Activated T-cell treated with anti-CD3 and anti-CD28 coated beads, Interleukin-2, amount 50 U/mL, for 48 hours (primary cell): ENCODE measurements at regions not wholly inside any gene's neighbourhood (a gene's known extent, or its start where the extent isn't known, plus 50 kb on each side); places are given as distances from the start of the nearest gene placed in this dataset.

Experiments used
- DNase-seq, 2 experiments: peaks; one replicate each; pipeline ENCODE4 v3.0.0-alpha.2; 2020

GRCh38 chr6:169165561-169166300 lies 87.9 kb downstream of the THBS2 start:
- DNase-seq, result no peak

DNA sequence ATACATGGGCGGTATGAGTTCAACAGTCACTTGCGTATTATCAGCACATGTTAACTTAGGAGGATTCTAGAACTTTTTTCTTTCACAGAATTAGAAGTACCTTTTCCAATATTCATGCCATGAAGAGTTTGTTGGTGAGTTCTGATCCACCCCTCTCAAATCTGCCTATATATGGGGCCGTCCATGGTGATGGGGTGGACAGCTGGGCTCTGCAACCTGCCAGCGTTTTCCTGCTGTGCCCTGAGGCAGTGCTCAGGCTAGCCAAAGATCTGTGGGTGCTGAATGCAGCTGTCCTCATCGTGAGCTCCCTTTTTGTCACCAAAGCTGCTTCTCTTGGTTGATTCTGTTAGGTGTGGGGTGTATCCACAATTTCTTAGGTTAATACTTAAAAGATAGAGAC lies 88.7 kb downstream of the THBS2 start:
- DNase-seq, result no peak

- DNase-seq, result no peak
Observed at GRCh38 chr6:169164451-169164850, 89.2 kb downstream of the THBS2 start.

GRCh38 chr6:169163411-169163901 lies 90.2 kb downstream of the THBS2 start:
- no peak for DNase-seq

DNA sequence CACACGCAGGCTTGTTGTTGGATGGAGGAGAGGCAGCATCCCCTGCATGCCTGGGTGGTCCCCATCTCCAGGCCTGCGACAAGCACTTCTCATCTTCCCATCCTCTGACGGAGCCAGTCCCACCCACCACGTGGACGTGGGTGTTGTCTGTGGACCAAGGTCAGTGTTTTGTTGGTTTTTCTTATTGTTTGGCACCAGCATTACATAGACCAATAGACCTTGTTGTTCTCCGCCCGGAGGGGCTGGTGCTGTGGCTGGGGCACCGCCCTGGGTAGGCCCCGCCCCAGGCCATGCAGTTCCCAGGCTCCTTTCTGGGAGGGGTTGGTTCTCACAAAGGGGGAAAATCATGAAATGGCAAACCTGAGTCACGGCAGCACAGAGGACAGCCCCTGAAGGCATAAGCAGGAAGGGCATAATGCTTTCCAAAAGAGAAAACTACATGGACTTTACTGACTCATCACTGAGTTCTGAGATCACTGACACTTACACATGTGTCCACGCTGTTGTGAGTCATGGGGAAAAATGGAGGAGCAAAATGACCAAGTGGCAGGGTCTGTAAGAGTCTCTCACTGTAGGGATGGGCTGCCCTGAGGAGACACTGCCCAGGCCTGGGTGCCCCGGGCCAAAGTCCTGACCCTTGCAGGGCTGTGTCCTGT lies 90.8 kb downstream of the THBS2 start:
- peak in 1 of 2 experiments; percentile 19 for DNase-seq

DNA sequence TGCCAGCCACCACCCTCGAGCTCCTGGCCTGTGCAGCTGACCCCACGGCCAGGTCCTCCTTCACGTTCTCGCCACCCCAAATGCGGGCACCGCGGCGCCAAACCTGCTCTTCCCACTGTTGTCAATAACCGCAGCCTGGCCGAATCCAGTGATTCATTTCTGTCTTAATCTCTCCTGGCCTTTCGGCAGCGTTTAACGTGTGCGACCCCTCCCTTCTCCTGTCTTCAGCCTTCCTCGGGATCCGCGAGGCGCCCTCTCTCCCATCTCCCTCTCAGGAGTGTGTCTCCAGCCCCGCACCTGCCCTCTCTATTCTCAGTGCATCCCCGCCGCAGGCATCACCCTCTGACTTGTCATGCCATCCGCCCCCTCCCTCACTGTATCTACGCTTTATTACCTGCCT lies 91.4 kb downstream of the THBS2 start:
- no peak for DNase-seq

DNA sequence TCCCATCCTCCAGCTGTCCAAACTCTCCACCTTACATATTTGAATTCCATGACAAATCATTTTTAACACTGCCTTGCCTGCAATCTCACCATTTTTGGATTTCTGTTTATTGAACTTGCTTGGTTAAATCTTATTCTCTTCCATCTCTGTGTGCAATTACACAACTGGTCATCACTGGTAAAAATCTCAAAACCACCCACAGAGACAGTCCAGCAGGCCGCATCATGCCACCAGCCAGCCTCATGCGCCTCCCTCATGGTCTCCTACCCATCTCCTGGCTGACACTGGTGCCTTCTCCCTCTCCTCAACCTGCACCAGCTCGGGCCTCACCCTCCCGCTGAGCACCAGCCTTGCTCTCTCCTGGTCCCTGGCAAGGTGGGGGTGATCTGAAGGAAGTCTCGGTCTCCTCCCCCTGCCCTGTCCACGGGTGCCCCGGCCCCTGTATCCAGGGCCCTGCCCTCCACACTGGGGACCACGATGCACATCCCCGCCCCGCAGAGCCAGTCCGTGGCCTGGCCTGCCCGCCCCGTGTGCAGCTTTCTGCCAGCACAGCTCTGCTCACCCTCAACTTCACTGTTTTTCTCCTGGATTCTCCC lies 92.0 kb downstream of the THBS2 start:
- DNase-seq, result no peak

DNA sequence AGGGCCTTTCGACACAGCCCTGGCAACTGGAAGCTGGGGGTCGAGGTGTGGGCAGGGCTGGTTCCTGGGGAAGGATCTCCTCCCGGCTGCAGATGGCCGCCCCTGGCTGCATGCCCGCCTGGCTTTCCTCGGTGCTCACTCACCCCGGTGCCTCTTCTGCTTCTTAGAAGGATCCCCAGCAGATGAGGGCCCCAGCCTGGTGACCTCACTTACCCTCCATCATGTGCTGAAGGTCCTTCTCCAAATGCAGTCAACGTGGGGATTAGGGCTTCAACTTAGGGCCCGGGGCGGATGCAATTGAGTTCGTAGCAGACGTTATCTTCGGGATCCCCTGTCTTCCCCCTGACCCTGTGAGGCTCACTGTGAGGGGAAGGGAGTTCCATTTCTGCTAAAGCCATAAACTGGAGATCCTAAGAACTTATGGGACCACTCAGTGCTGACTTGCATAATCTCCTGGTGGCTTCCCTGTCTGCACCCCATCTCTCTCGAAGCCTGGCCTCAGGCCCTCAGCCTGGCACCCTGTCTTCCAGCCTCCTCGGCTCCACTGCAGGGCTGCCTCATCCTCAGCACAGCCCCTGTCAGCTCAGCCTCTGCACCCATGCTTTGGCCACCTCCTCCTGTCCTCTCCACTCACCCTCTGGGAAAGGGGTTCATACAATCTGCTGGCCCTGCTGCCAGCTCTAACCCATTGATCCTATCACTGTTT lies 92.6 kb downstream of the THBS2 start:
- DNase-seq, result no peak

GRCh38 chr6:169160091-169160854 lies 93.4 kb downstream of the THBS2 start:
- no peak for DNase-seq

- DNase-seq, result no peak
Observed at GRCh38 chr6:169159331-169159730, 94.3 kb downstream of the THBS2 start.

DNA sequence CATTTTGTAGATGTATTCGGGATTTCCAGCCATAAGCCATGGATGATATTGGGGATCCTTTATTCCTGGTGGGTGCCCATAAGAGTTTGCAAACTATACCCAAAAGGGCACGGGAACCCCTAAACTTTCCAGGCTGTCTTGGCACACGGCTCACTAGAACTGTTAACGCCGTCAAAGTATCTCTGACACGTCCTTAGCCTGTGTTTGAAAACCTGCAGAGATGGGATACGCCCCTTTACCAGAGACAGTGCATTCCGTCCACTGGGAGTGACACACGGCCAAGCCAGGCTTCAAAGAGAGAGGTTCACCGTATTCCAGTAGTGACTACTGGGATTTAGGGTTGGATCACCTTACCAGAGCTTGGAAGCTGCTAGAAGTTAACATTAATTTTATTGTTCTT lies 95.0 kb downstream of the THBS2 start:
- DNase-seq, result no peak

GRCh38 chr6:169158174-169158573 lies 95.5 kb downstream of the THBS2 start:
- DNase-seq, result no peak

DNA sequence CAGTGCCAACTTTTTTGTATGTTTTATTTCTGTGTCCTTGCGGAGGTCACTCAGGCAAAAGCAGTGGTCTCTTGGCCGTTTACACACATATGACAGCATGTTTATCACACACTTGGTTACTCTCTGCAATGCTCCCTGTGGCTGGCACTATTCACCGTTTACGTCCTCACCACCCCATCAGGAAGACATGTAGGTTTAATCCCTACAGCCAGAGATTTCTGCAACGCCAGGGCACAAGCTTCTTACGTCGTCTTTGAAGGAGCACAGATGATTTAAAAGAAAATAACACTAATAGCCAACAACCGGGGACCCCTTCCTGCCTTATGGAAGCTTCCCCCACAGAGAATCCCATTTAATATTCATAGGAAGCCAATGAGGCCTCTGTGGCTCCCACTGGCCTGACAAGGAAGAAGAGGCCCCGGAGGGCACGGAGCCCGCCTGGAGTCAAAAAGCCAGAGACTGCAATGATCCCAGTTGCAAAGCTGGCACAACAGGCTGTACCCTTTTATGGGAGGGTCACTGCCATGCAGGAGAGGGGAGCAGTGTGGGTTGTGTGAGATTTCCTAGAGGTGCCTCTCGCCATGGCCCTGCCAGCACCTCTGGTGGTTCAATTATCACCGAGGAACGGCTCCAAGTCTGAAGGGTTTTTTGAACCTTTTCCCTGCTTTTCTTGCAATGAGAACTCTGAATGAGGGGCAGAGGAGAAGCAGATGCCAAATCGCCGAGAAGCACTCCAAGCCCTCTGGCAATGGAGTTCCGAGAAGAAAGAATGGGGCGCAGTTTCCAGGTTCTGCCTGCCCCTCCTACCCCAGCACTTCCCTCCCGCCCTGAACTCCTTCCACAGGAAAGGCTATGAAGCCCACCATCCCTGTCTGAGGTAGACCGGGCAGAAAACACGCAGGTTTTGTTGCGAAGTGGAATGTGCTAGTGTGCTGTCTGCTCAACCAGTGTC lies 96.2 kb downstream of the THBS2 start:
- no peak for DNase-seq

- DNase-seq, result no peak
Observed at GRCh38 chr6:169156793-169157147, 96.9 kb downstream of the THBS2 start.

GRCh38 chr6:169156108-169156792 lies 97.4 kb downstream of the THBS2 start:
- DNase-seq, result no peak

- no peak for DNase-seq
Observed at GRCh38 chr6:169155481-169155880, 98.2 kb downstream of the THBS2 start.

- no peak for DNase-seq
Observed at GRCh38 chr6:169153401-169153800, 100.2 kb downstream of the THBS2 start.

- DNase-seq, result no peak
Observed at GRCh38 chr6:169146521-169146920, 107.1 kb downstream of the THBS2 start.

DNA sequence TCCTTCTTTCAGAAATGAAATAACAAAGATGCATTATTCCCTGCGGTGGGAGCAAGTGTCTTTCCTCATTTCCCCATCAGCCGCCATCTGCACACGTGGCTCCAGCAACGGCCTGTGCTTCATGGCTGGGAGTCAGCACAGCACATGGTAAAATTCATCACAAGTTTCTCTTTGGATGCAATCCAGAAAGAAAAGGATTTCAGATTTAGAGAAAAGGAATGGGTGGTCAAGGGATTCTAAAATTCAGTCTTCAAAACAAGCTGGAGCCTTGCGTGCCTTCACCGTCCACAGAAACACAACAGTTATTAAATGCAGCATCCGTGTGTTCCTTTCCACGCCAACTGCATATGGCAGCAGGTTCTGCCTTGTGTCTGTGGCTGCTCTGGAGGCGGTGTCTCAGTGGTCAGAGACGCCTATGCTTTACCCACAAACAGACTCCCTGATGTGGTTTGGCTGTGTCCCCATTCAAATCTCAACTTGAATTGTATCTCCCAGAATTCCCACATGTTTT lies 107.6 kb downstream of the THBS2 start:
- DNase-seq, result no peak

- DNase-seq, result no peak
Observed at GRCh38 chr6:169145496-169145895, 108.2 kb downstream of the THBS2 start.

DNA sequence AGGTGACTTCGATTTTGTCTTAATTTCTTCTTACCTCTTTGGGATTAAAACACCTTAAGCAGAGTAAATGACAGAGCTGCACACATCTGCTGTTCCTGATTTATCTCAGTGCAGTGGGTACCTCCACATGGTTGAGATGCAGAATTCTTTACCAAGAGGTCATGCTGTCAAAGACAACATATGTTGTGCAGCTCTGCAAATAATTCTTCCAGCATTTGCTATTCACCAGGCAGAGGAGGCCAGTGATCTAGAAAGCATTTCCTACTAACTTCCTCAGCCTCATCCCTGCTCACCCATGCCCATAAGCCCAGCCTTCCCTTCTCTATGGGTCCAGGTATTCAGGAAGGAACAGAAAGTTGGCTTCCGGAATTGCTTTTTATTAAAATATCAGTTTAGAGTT lies 109.3 kb downstream of the THBS2 start:
- DNase-seq, result no peak
